Keratinocyte (primary cell): ENCODE measurements at regions not wholly inside any gene's neighbourhood (a gene's known extent, or its start where the extent isn't known, plus 50 kb on each side); places are given as distances from the start of the nearest gene placed in this dataset.

Experiments used
- DNase-seq: peaks from one replicate; pipeline ENCODE4 v3.0.0-alpha.2; 2011; ENCODE audit warnings: low read depth, missing footprints, low spot score
- FAIRE-seq: peaks from 2 replicates; lab custom pipeline; 2011; peaks lifted over from hg19 to GRCh38; lab: Jason Lieb, UNC
- H2AFZ ChIP-seq: 2 replicates; pipeline ENCODE4 v1.6.0; 2012; ENCODE audit warnings: low read length, control low read depth, inconsistent platforms; ENCODE audit not compliant: control insufficient read depth
- H3K27ac ChIP-seq: 2 replicates; pipeline ENCODE4 v1.5.1; 2011; ENCODE audit warnings: low read length; ENCODE audit not compliant: control insufficient read depth, insufficient read depth
- H3K27me3 ChIP-seq: 3 replicates; pipeline ENCODE4 v1.6.0; 2011; ENCODE audit warnings: low read length; ENCODE audit not compliant: control insufficient read depth, insufficient read depth; ENCODE audit errors: extremely low read depth
- H3K36me3 ChIP-seq, 2 experiments: 2 replicates in 1 of 2; 3 replicates in 1 of 2; pipeline ENCODE4 v1.5.1; 2011; ENCODE audit warnings: low read length in 2 of 2, mild to moderate bottlenecking in 1 of 2; ENCODE audit not compliant: control insufficient read depth in 2 of 2, insufficient read depth in 2 of 2; ENCODE audit errors: extremely low read depth in 1 of 2
- H3K4me1 ChIP-seq: 3 replicates; pipeline ENCODE4 v1.5.1; 2011; ENCODE audit warnings: low read length; ENCODE audit not compliant: control insufficient read depth, insufficient read depth; ENCODE audit errors: extremely low read depth
- H3K4me2 ChIP-seq: 3 replicates; pipeline ENCODE4 v1.6.0; 2011; ENCODE audit warnings: low read depth, low read length; ENCODE audit not compliant: control insufficient read depth, insufficient read depth; ENCODE audit errors: extremely low read depth
- H3K4me3 ChIP-seq, 3 experiments: fragments of 200-600 bp in 1 of 3; sonication (generic) in 1 of 3; 2 replicates in 2 of 3; 3 replicates in 1 of 3; pipeline ENCODE4 v1.5.1; 2011 to 2016; ENCODE audit warnings: low read length in 3 of 3, mild to moderate bottlenecking in 3 of 3, control low read depth in 2 of 3, inconsistent platforms in 1 of 3, low read depth in 1 of 3, mixed read lengths in 1 of 3, mixed run types in 1 of 3, moderate library complexity in 1 of 3; ENCODE audit not compliant: control insufficient read depth in 2 of 3, insufficient read depth in 2 of 3; ENCODE audit errors: extremely low read depth in 1 of 3
- H3K79me2 ChIP-seq: 2 replicates; pipeline ENCODE4 v1.6.0; 2012; ENCODE audit warnings: low read length; ENCODE audit not compliant: control insufficient read depth, insufficient read depth
- H3K9ac ChIP-seq: 3 replicates; pipeline ENCODE4 v1.6.0; 2011; ENCODE audit warnings: low read length; ENCODE audit not compliant: control insufficient read depth, insufficient read depth; ENCODE audit errors: extremely low read depth
- H3K9me1 ChIP-seq: 3 replicates; pipeline ENCODE4 v1.6.0; 2011; ENCODE audit warnings: low read length; ENCODE audit not compliant: control insufficient read depth, insufficient read depth; ENCODE audit errors: extremely low read depth
- H3K9me3 ChIP-seq: 2 replicates; pipeline ENCODE4 v1.5.1; 2012; ENCODE audit warnings: low read depth, low read length; ENCODE audit not compliant: control insufficient read depth
- H4K20me1 ChIP-seq: 3 replicates; pipeline ENCODE4 v1.6.0; 2011; ENCODE audit warnings: low read length; ENCODE audit not compliant: control insufficient read depth, insufficient read depth; ENCODE audit errors: extremely low read depth
- EZH2 ChIP-seq: IDR thresholded peaks from one replicate; pipeline ENCODE4 v1.6.1; 2012; ENCODE audit warnings: inconsistent platforms, mild to moderate bottlenecking, low read length, moderate library complexity
- dilution Hi-C: fragments of 300-500 bp; cut with MboI; formaldehyde crosslinking; loops from one replicate; pipeline ENCODE4 v1.7.0; 2020; ENCODE audit warnings: low sequenced_read_pairs; ENCODE audit not compliant: extremely low pct_ligation_motif_present
- TF ChIP-seq, protein P1 (sequence below), 3 experiments: IDR thresholded peaks in 1 of 3; conservative IDR thresholded peaks in 1 of 3; optimal IDR thresholded peaks in 1 of 3; 2 replicates in 2 of 3; 3 replicates in 1 of 3; pipeline versions ENCODE3 to v1.5.1; 2011; ENCODE audit warnings: low read length in 3 of 3, mild to moderate bottlenecking in 3 of 3, moderate library complexity in 2 of 3, control low read depth in 1 of 3, inconsistent platforms in 1 of 3; ENCODE audit not compliant: insufficient read depth in 2 of 3; ENCODE audit errors: extremely low read depth in 1 of 3

- Histone ChIP-seq H3K27me3 (no peaks in the 10 kb centered on the region), H2AFZ (no peak overlapping the region), H3K79me2 (no peaks in the 10 kb centered on the region), H4K20me1 (no peaks in the 10 kb centered on the region), H3K9me3 (no peaks in the 10 kb centered on the region), H3K9me1 (no peaks in the 10 kb centered on the region), H3K4me2 (no peak overlapping the region), H3K36me3 (no peaks in the 10 kb centered on the region), H3K4me3 (no peak overlapping the region), H3K4me1 (no peaks in the 10 kb centered on the region), H3K9ac (no peak overlapping the region), H3K27ac (no peak overlapping the region)
- DNase-seq (no peak), FAIRE-seq (no peak)
- dilution Hi-C loops: no loop called here
- TF ChIP-seq EZH2: no peak
- TF ChIP-seq, protein P1, sequence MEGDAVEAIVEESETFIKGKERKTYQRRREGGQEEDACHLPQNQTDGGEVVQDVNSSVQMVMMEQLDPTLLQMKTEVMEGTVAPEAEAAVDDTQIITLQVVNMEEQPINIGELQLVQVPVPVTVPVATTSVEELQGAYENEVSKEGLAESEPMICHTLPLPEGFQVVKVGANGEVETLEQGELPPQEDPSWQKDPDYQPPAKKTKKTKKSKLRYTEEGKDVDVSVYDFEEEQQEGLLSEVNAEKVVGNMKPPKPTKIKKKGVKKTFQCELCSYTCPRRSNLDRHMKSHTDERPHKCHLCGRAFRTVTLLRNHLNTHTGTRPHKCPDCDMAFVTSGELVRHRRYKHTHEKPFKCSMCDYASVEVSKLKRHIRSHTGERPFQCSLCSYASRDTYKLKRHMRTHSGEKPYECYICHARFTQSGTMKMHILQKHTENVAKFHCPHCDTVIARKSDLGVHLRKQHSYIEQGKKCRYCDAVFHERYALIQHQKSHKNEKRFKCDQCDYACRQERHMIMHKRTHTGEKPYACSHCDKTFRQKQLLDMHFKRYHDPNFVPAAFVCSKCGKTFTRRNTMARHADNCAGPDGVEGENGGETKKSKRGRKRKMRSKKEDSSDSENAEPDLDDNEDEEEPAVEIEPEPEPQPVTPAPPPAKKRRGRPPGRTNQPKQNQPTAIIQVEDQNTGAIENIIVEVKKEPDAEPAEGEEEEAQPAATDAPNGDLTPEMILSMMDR (optimal IDR thresholded peaks at IDR 0.05 in 1 of 3, IDR thresholded peaks at IDR 0.05 in 1 of 3, conservative IDR thresholded peaks at IDR 0.05 in 1 of 3; ENCODE audit: extremely low read depth in 1 of 3, insufficient read depth in 2 of 3, low read length in 3 of 3): no peak
Observed at GRCh38 chr1:87715052-87715451, 386.4 kb downstream of the LMO4 start.

GRCh38 chr1:87715471-87715870, 386.8 kb downstream of the LMO4 start:
- Histone ChIP-seq H3K4me2 (no peak overlapping the region), H3K36me3 (no peaks in the 10 kb centered on the region), H3K27me3 (no peaks in the 10 kb centered on the region), H3K9me1 (no peaks in the 10 kb centered on the region), H4K20me1 (no peaks in the 10 kb centered on the region), H3K79me2 (no peaks in the 10 kb centered on the region), H3K9ac (no peak overlapping the region), H2AFZ (no peak overlapping the region), H3K4me1 (no peaks in the 10 kb centered on the region), H3K9me3 (no peaks in the 10 kb centered on the region), H3K4me3 (no peak overlapping the region), H3K27ac (no peak overlapping the region)
- DNase-seq: no peak
- TF ChIP-seq EZH2: no peak
- TF ChIP-seq, protein P1 (optimal IDR thresholded peaks at IDR 0.05 in 1 of 3, IDR thresholded peaks at IDR 0.05 in 1 of 3, conservative IDR thresholded peaks at IDR 0.05 in 1 of 3; ENCODE audit: extremely low read depth in 1 of 3, insufficient read depth in 2 of 3, low read length in 3 of 3): no peak
- dilution Hi-C loops: no loop called here
- FAIRE-seq: no peak
